HEK293 (cell line): ENCODE measurements at regions not wholly inside any gene's neighbourhood (a gene's known extent, or its start where the extent isn't known, plus 50 kb on each side); places are given as distances from the start of the nearest gene placed in this dataset.
"Not testable (repeated sequence)": the region's sequence is repeated elsewhere in the genome, so short reads cannot be mapped to it uniquely, and the experiment has no call there.

ENCODE experiments used
- CTCF ChIA-PET: fragments of 350-600 bp; formaldehyde crosslinking; extraction: SDS; loops from one replicate; lab custom pipeline; 2021; ENCODE audit warnings: antibody characterized with exemption; lab: Yijun Ruan, JAX
- POLR2A ChIA-PET: fragments of 300-600 bp; formaldehyde crosslinking; extraction: SDS; loops from one replicate; lab custom pipeline; 2020; ENCODE audit warnings: antibody characterized with exemption, inconsistent platforms; lab: Yijun Ruan, JAX
- H3K27ac ChIP-seq: fragments of 200-500 bp; sonication (Bioruptor generic); 2 replicates; pipeline ENCODE4 v1.5.1; 2014; ENCODE audit warnings: low read depth, low read length, control low read depth, inconsistent platforms; ENCODE audit errors: extremely low read depth
- H3K36me3 ChIP-seq, 2 experiments: fragments of 200-500 bp in 1 of 2; sonication (Bioruptor generic) in 1 of 2; 1 replicate in 1 of 2; 2 replicates in 1 of 2; pipeline ENCODE4 v1.5.1; 2014 to 2017; ENCODE audit warnings: inconsistent platforms in 2 of 2, low read length in 2 of 2; ENCODE audit not compliant: control insufficient read depth in 2 of 2, insufficient read depth in 1 of 2
- H3K4me1 ChIP-seq: fragments of 200-500 bp; sonication (Bioruptor generic); 2 replicates; pipeline ENCODE4 v1.5.1; 2014; ENCODE audit warnings: mild to moderate bottlenecking, low read length, inconsistent platforms; ENCODE audit not compliant: control insufficient read depth, insufficient read depth
- H3K4me3 ChIP-seq: 2 replicates; pipeline ENCODE4 v1.5.1; 2011; ENCODE audit warnings: low read depth, mild to moderate bottlenecking, control low read depth, low read length, moderate library complexity
- H3K9me3 ChIP-seq: fragments of 200-500 bp; sonication (Bioruptor generic); 2 replicates; pipeline ENCODE4 v1.5.1; 2014; ENCODE audit warnings: low read depth, low read length, inconsistent platforms; ENCODE audit not compliant: control insufficient read depth, insufficient read depth
- ELK4 ChIP-seq: IDR thresholded peaks from 2 replicates; pipeline ENCODE4 v1.6.1; 2011; ENCODE audit warnings: mild to moderate bottlenecking, low read depth, low read length, borderline replicate concordance
- HOXD13 ChIP-seq: sonication (generic); formaldehyde crosslinking; IDR thresholded peaks from 2 replicates; pipeline ENCODE4 v1.8.0; 2022; ENCODE audit warnings: missing genetic modification reagents, borderline replicate concordance
- PRDM10 ChIP-seq: fragments of 450-650 bp; formaldehyde crosslinking; IDR thresholded peaks from 2 replicates; pipeline ENCODE4 v1.5.1; 2016; ENCODE audit warnings: missing biosample characterization, missing genetic modification characterization
- WT1 ChIP-seq: fragments of 450-650 bp; formaldehyde crosslinking; IDR thresholded peaks from 2 replicates; pipeline ENCODE4 v1.5.1; 2016; ENCODE audit warnings: missing biosample characterization, missing genetic modification characterization
- ZNF174 ChIP-seq: fragments of 450-650 bp; formaldehyde crosslinking; IDR thresholded peaks from 2 replicates; pipeline ENCODE4 v1.5.0; 2017; ENCODE audit warnings: missing biosample characterization, mild to moderate bottlenecking, missing genetic modification characterization
- ZNF211 ChIP-seq: fragments of 450-650 bp; formaldehyde crosslinking; IDR thresholded peaks from 2 replicates; pipeline ENCODE4 v1.5.1; 2016; ENCODE audit warnings: low read depth, missing biosample characterization, missing genetic modification characterization
- ZNF248 ChIP-seq: fragments of 450-650 bp; formaldehyde crosslinking; IDR thresholded peaks from 2 replicates; pipeline ENCODE4 v1.5.1; 2017; ENCODE audit warnings: missing biosample characterization, missing genetic modification characterization
- ZNF266 ChIP-seq: fragments of 450-650 bp; formaldehyde crosslinking; IDR thresholded peaks from 2 replicates; pipeline ENCODE4 v1.5.1; 2016; ENCODE audit warnings: missing biosample characterization, missing genetic modification characterization, low read depth
- ZNF302 ChIP-seq: fragments of 450-650 bp; formaldehyde crosslinking; IDR thresholded peaks from 2 replicates; pipeline ENCODE4 v1.5.1; 2016; ENCODE audit warnings: missing biosample characterization, missing genetic modification characterization, low read depth
- ZNF350 ChIP-seq: fragments of 450-650 bp; formaldehyde crosslinking; IDR thresholded peaks from 2 replicates; pipeline ENCODE4 v1.5.0; 2017; ENCODE audit warnings: missing biosample characterization, mild to moderate bottlenecking, missing genetic modification characterization
- ZNF391 ChIP-seq: fragments of 450-650 bp; formaldehyde crosslinking; IDR thresholded peaks from 2 replicates; pipeline ENCODE4 v1.5.1; 2016; ENCODE audit warnings: low read depth, missing biosample characterization, missing genetic modification characterization, borderline replicate concordance
- ZNF398 ChIP-seq: fragments of 450-650 bp; formaldehyde crosslinking; IDR thresholded peaks from 2 replicates; pipeline ENCODE4 v1.5.1; 2017; ENCODE audit warnings: missing biosample characterization, missing genetic modification characterization
- ZNF449 ChIP-seq: fragments of 450-650 bp; formaldehyde crosslinking; IDR thresholded peaks from 2 replicates; pipeline ENCODE4 v1.5.1; 2017; ENCODE audit warnings: missing biosample characterization, mild to moderate bottlenecking, missing genetic modification characterization, moderate library complexity
- ZNF544 ChIP-seq: fragments of 450-650 bp; formaldehyde crosslinking; IDR thresholded peaks from 2 replicates; pipeline ENCODE4 v1.5.0; 2017; ENCODE audit warnings: missing biosample characterization, missing genetic modification characterization
- TF ChIP-seq, protein P1 (sequence below): fragments of 450-650 bp; formaldehyde crosslinking; IDR thresholded peaks from 2 replicates; pipeline ENCODE4 v1.5.1; 2016; ENCODE audit warnings: missing biosample characterization, missing genetic modification characterization
- TF ChIP-seq, protein P2 (sequence below): fragments of 450-650 bp; formaldehyde crosslinking; IDR thresholded peaks from 2 replicates; pipeline ENCODE4 v1.5.1; 2016; ENCODE audit warnings: missing biosample characterization, missing genetic modification characterization

- H3K27ac ChIP-seq, result no peak overlapping the region
- no peaks in the 10 kb centered on the region for H3K4me1 ChIP-seq
- ChIA-PET POLR2A (no interaction called here), CTCF (no interaction called here)
- no peaks in the 10 kb centered on the region for H3K36me3 ChIP-seq
- H3K4me3 ChIP-seq, result no peak overlapping the region
- H3K9me3 ChIP-seq, result no peaks in the 10 kb centered on the region
- TF ChIP-seq, protein P1, sequence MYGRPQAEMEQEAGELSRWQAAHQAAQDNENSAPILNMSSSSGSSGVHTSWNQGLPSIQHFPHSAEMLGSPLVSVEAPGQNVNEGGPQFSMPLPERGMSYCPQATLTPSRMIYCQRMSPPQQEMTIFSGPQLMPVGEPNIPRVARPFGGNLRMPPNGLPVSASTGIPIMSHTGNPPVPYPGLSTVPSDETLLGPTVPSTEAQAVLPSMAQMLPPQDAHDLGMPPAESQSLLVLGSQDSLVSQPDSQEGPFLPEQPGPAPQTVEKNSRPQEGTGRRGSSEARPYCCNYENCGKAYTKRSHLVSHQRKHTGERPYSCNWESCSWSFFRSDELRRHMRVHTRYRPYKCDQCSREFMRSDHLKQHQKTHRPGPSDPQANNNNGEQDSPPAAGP, result no peak
- TF ChIP-seq ZNF544 (tag by site-specific recombination) (no peak), ZNF391 (tag by site-specific recombination) (no peak), ZNF174 (no peak), ZNF302 (no peak), ZNF266 (tag by site-specific recombination) (no peak), HOXD13 (CRISPR knock-in tag) (no peak), PRDM10 (tag by site-specific recombination) (no peak), ZNF398 (tag by site-specific recombination) (no peak), ZNF449 (tag by site-specific recombination) (no peak), WT1 (tag by site-specific recombination) (no peak), ZNF248 (tag by site-specific recombination) (no peak), ZNF211 (tag by site-specific recombination) (no peak), ELK4 (no peak), ZNF350 (tag by site-specific recombination) (no peak)
- TF ChIP-seq, protein P2, sequence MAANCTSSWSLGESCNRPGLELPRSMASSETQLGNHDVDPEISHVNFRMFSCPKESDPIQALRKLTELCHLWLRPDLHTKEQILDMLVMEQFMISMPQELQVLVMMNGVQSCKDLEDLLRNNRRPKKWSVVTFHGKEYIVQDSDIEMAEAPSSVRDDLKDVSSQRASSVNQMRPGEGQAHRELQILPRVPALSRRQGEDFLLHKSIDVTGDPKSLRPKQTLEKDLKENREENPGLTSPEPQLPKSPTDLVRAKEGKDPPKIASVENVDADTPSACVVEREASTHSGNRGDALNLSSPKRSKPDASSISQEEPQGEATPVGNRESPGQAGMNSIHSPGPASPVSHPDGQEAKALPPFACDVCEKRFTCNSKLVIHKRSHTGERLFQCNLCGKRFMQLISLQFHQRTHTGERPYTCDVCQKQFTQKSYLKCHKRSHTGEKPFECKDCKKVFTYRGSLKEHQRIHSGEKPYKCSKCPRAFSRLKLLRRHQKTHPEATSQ (tag by site-specific recombination), result no peak
Measured at GRCh38 chr2:40700231-40700954, 248.5 kb upstream of the SLC8A1 start.

DNA sequence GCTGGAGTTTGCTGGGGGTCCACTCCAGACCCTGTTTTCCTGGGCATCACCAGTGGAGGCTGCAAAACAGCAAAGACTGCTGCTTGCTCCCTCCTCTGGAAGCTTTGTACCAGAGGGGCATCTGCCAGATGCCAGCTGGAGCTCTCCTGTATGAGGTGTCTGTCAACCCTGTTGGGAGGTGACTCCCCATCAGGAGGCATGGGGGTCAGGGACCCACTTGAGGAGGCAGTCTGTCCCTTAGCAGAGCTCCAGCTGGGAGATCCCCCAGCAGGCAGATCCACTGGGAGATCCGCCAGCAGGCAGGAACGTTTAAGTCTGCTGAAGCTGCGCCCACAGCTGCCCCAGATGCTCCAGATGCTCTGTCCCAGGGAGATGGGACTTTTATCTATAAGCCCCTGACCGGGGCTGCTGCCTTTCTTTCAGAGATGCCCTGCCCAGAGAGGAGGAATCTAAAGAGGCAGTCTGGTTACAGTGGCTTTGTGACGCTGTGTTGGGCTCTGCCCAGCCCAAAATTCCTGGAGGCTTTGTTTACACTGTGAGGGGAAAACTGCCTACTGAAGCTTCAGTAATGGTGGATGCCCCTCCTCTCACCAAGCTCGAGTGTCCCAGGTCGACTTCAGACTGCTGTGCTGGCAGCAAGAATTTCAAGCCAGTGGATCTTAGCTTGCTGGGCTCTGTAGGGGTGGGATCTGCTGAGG lies 260.5 kb upstream of the SLC8A1 start:
- H3K4me1 ChIP-seq, POLR2A ChIA-PET, H3K4me3 ChIP-seq, H3K36me3 ChIP-seq, H3K27ac ChIP-seq, H3K9me3 ChIP-seq: not testable (repeated sequence)
- CTCF ChIA-PET, result interaction anchor here (0.6 kb wide), 1 partner anchor 25 kb away, joined by 3 read pairs; no protein-coding TSS in a partner anchor
